HG03045 (cell line): ENCODE measurements at regions not wholly inside any gene's neighbourhood (a gene's known extent, or its start where the extent isn't known, plus 50 kb on each side); places are given as distances from the start of the nearest gene placed in this dataset.
"Not testable (repeated sequence)": the region's sequence is repeated elsewhere in the genome, so short reads cannot be mapped to it uniquely, and the experiment has no call there.

ENCODE experiments used
- ATAC-seq: cut with Tn5 transposase; IDR thresholded peaks from one replicate; pipeline ENCODE4 v1.9.1; 2021; ENCODE audit warnings: mild to moderate bottlenecking, moderate library complexity; ENCODE audit not compliant: unreplicated experiment

- ATAC-seq = no peak
Measured at GRCh38 chr3:10726787-10727186, 89.2 kb upstream of the SLC6A11 start.

- ATAC-seq = no peak
Measured at GRCh38 chr3:10729439-10729838, 86.6 kb upstream of the SLC6A11 start.

- ATAC-seq = no peak
Measured at GRCh38 chr3:10732292-10732691, 83.7 kb upstream of the SLC6A11 start.

- ATAC-seq = no peak
Measured at GRCh38 chr3:10733297-10733696, 82.7 kb upstream of the SLC6A11 start.

GRCh38 chr3:10736444-10736843 is 79.6 kb upstream of the SLC6A11 start:
- not testable (repeated sequence) for ATAC-seq

GRCh38 chr3:10737785-10738184 is 78.2 kb upstream of the SLC6A11 start:
- ATAC-seq = no peak

GRCh38 chr3:10738688-10739372 is 77.2 kb upstream of the SLC6A11 start:
- ATAC-seq = no peak

GRCh38 chr3:10740954-10741353 is 75.1 kb upstream of the SLC6A11 start:
- ATAC-seq = no peak

- ATAC-seq = no peak
Measured at GRCh38 chr3:10741891-10742671, 73.9 kb upstream of the SLC6A11 start.

GRCh38 chr3:10743366-10744097 is 72.5 kb upstream of the SLC6A11 start:
- no peak for ATAC-seq

GRCh38 chr3:10744098-10744465 is 71.9 kb upstream of the SLC6A11 start:
- ATAC-seq = no peak

GRCh38 chr3:10745392-10745791 is 70.6 kb upstream of the SLC6A11 start:
- ATAC-seq = no peak

- no peak for ATAC-seq
Measured at GRCh38 chr3:10746001-10746400, 70.0 kb upstream of the SLC6A11 start.

GRCh38 chr3:10746684-10747083 is 69.3 kb upstream of the SLC6A11 start:
- no peak for ATAC-seq

GRCh38 chr3:10747341-10747740 is 68.7 kb upstream of the SLC6A11 start:
- no peak for ATAC-seq

- no peak for ATAC-seq
Measured at GRCh38 chr3:10748040-10748439, 68.0 kb upstream of the SLC6A11 start.

GRCh38 chr3:10753964-10754363 is 62.1 kb upstream of the SLC6A11 start:
- no peak for ATAC-seq

- no peak for ATAC-seq
Measured at GRCh38 chr3:10756546-10756945, 59.5 kb upstream of the SLC6A11 start.

- no peak for ATAC-seq
Measured at GRCh38 chr3:10757021-10757820, 58.8 kb upstream of the SLC6A11 start.

GRCh38 chr3:10757821-10758130 is 58.3 kb upstream of the SLC6A11 start:
- ATAC-seq = no peak
